Cardiac septum (tissue), 1 donor: ENCODE measurements at regions not wholly inside any gene's neighbourhood (a gene's known extent, or its start where the extent isn't known, plus 50 kb on each side); places are given as distances from the start of the nearest gene placed in this dataset.
"Not testable (repeated sequence)": the region's sequence is repeated elsewhere in the genome, so short reads cannot be mapped to it uniquely, and the experiment has no call there.

Experiments
- DNase-seq: peaks from one replicate; pipeline ENCODE4 v3.0.0-alpha.2; 2020; ENCODE audit warnings: low spot score
- intact Hi-C: fragments of 100-400 bp; cut with DNase I; formaldehyde crosslinking; loops from one replicate; pipeline ENCODE4 v1.14.0; 2022
- donor health status: DM: no; HTN: no; CAD: no.

- DNase-seq = no peak
- intact Hi-C loops = no loop called here
Observed at GRCh38 chr6:139753198-139753861, 378.9 kb upstream of the CITED2 start.

- intact Hi-C loops = no loop called here
- DNase-seq = no peak
Observed at GRCh38 chr6:139752086-139752485, 377.6 kb upstream of the CITED2 start.

GRCh38 chr6:139751179-139751578 lies 376.7 kb upstream of the CITED2 start:
- intact Hi-C loops = no loop called here
- DNase-seq = no peak

GRCh38 chr6:139748353-139749146 lies 374.1 kb upstream of the CITED2 start:
- intact Hi-C loops = no loop called here

GRCh38 chr6:139747154-139747553 lies 372.7 kb upstream of the CITED2 start:
- intact Hi-C loops = no loop called here
- no peak for DNase-seq

More at GRCh38 chr6:139748353-139749146, 374.1 kb upstream of the CITED2 start:
- no peak for DNase-seq

GRCh38 chr6:139744891-139745290 lies 370.4 kb upstream of the CITED2 start:
- intact Hi-C loops = no loop called here
- DNase-seq = no peak

GRCh38 chr6:139743664-139744437 lies 369.4 kb upstream of the CITED2 start:
- no peak for DNase-seq
- intact Hi-C loops = no loop called here

GRCh38 chr6:139742671-139743070 lies 368.2 kb upstream of the CITED2 start:
- DNase-seq = no peak
- intact Hi-C loops = no loop called here

GRCh38 chr6:139738801-139739455 lies 364.5 kb upstream of the CITED2 start:
- DNase-seq = no peak
- intact Hi-C loops = no loop called here

GRCh38 chr6:139736325-139736906 lies 362.0 kb upstream of the CITED2 start:
- DNase-seq = no peak
- intact Hi-C loops = no loop called here

GRCh38 chr6:139732451-139732850 lies 358.0 kb upstream of the CITED2 start:
- intact Hi-C loops = no loop called here
- no peak for DNase-seq

GRCh38 chr6:139730340-139730974 lies 356.0 kb upstream of the CITED2 start:
- intact Hi-C loops = no loop called here
- no peak for DNase-seq

GRCh38 chr6:139728876-139729427 lies 354.5 kb upstream of the CITED2 start:
- intact Hi-C loops = no loop called here
- DNase-seq = no peak

- intact Hi-C loops, DNase-seq: not testable (repeated sequence)
Observed at GRCh38 chr6:139726272-139726671, 351.8 kb upstream of the CITED2 start.

- DNase-seq = no peak
- intact Hi-C loops = no loop called here
Observed at GRCh38 chr6:139722530-139722929, 348.1 kb upstream of the CITED2 start.

- intact Hi-C loops = no loop called here
- no peak for DNase-seq
Observed at GRCh38 chr6:139721954-139722353, 347.5 kb upstream of the CITED2 start.

- intact Hi-C loops = no loop called here
- DNase-seq = no peak
Observed at GRCh38 chr6:139713900-139714506, 339.6 kb upstream of the CITED2 start.

- intact Hi-C loops = no loop called here
- no peak for DNase-seq
Observed at GRCh38 chr6:139713424-139713823, 339.0 kb upstream of the CITED2 start.
